ENCODE measurements at regions not wholly inside any gene's neighbourhood (a gene's known extent, or its start where the extent isn't known, plus 50 kb on each side); places are given as distances from the start of the nearest gene placed in this dataset.

- Histone ChIP-seq H3K27me3 (ENCODE audit: low read depth, low read length) (no peaks in the 10 kb centered on the region), H3K9ac (ENCODE audit: low read length) (peak overlapping the region; percentile 68), H3K27ac (ENCODE audit: low read length) (peak overlapping the region; percentile 100), H3K9me3 (ENCODE audit: insufficient read depth, low read length) (no peaks in the 10 kb centered on the region), H3K36me3 (replicated peaks; ENCODE audit: low read depth, low read length) (no peaks in the 10 kb centered on the region), H2AFZ (ENCODE audit: low read depth, low read length) (no peak overlapping the region), H3K4me3 (ENCODE audit: low read length) (no peak overlapping the region), H3K4me2 (ENCODE audit: low read length) (peak overlapping the region; percentile 52), H3K4me1 (ENCODE audit: low read length) (peaks cover 66% of the 10 kb centered on the region), H4K20me1 (ENCODE audit: insufficient read depth, low read length) (no peaks in the 10 kb centered on the region), H3K79me2 (ENCODE audit: low read length) (no peaks in the 10 kb centered on the region)
- no peak for TF ChIP-seq EZH2phosphoT487 (IDR thresholded peaks at IDR 0.05; ENCODE audit: low read depth)
- TF ChIP-seq CTCF (IDR thresholded peaks at IDR 0.05; ENCODE audit: low read depth, low read length) = no peak
These were observed 103.0 kb upstream of the ENPP6 start for GRCh38 chr4:184320631-184321030.

GRCh38 chr4:184318852-184319251 lies 101.2 kb upstream of the ENPP6 start:
- peaks cover 76% of the 10 kb centered on the region for H3K4me1 ChIP-seq (ENCODE audit: low read length)
- H3K4me2 ChIP-seq (ENCODE audit: low read length) = peak overlapping the region; percentile 69
- no peaks in the 10 kb centered on the region for H3K9me3 ChIP-seq (ENCODE audit: insufficient read depth, low read length)
- H3K79me2 ChIP-seq (ENCODE audit: low read length) = no peaks in the 10 kb centered on the region
- H3K9ac ChIP-seq (ENCODE audit: low read length) = peak overlapping the region; percentile 74
- no peak for TF ChIP-seq EZH2phosphoT487 (IDR thresholded peaks at IDR 0.05; ENCODE audit: low read depth)
- no peak for TF ChIP-seq CTCF (IDR thresholded peaks at IDR 0.05; ENCODE audit: low read depth, low read length)
- H3K27ac ChIP-seq (ENCODE audit: low read length) = peak overlapping the region; percentile 100
- H3K36me3 ChIP-seq (replicated peaks; ENCODE audit: low read depth, low read length) = no peaks in the 10 kb centered on the region
- no peaks in the 10 kb centered on the region for H4K20me1 ChIP-seq (ENCODE audit: insufficient read depth, low read length)
- H3K4me3 ChIP-seq (ENCODE audit: low read length) = peak overlapping the region; percentile 33; the same call in 1 of the 2 replicates
- no peak overlapping the region for H2AFZ ChIP-seq (ENCODE audit: low read depth, low read length)
- H3K27me3 ChIP-seq (ENCODE audit: low read depth, low read length) = no peaks in the 10 kb centered on the region

GRCh38 chr4:184317234-184317918 lies 99.7 kb upstream of the ENPP6 start:
- peaks cover 86% of the 10 kb centered on the region for H3K4me1 ChIP-seq (ENCODE audit: low read length)
- peak overlapping the region; percentile 32; the same call in 1 of the 2 replicates for H3K9ac ChIP-seq (ENCODE audit: low read length)
- no peaks in the 10 kb centered on the region for H3K27me3 ChIP-seq (ENCODE audit: low read depth, low read length)
- H3K79me2 ChIP-seq (ENCODE audit: low read length) = no peaks in the 10 kb centered on the region
- H3K4me2 ChIP-seq (ENCODE audit: low read length) = peak overlapping the region; percentile 22
- TF ChIP-seq CTCF (IDR thresholded peaks at IDR 0.05; ENCODE audit: low read depth, low read length) = no peak
- TF ChIP-seq EZH2phosphoT487 (IDR thresholded peaks at IDR 0.05; ENCODE audit: low read depth) = no peak
- H3K4me3 ChIP-seq (ENCODE audit: low read length) = no peak overlapping the region
- peak overlapping the region; percentile 100 for H3K27ac ChIP-seq (ENCODE audit: low read length)
- no peaks in the 10 kb centered on the region for H3K9me3 ChIP-seq (ENCODE audit: insufficient read depth, low read length)
- H4K20me1 ChIP-seq (ENCODE audit: insufficient read depth, low read length) = no peaks in the 10 kb centered on the region
- no peak overlapping the region for H2AFZ ChIP-seq (ENCODE audit: low read depth, low read length)
- no peaks in the 10 kb centered on the region for H3K36me3 ChIP-seq (replicated peaks; ENCODE audit: low read depth, low read length)

GRCh38 chr4:184316821-184317220 lies 99.1 kb upstream of the ENPP6 start:
- Histone ChIP-seq H4K20me1 (ENCODE audit: insufficient read depth, low read length) (no peaks in the 10 kb centered on the region), H3K9me3 (ENCODE audit: insufficient read depth, low read length) (no peaks in the 10 kb centered on the region), H3K4me3 (ENCODE audit: low read length) (no peak overlapping the region), H3K27me3 (ENCODE audit: low read depth, low read length) (no peaks in the 10 kb centered on the region), H3K4me1 (ENCODE audit: low read length) (peaks cover 92% of the 10 kb centered on the region), H3K79me2 (ENCODE audit: low read length) (no peaks in the 10 kb centered on the region), H3K36me3 (replicated peaks; ENCODE audit: low read depth, low read length) (no peaks in the 10 kb centered on the region), H2AFZ (ENCODE audit: low read depth, low read length) (no peak overlapping the region), H3K27ac (ENCODE audit: low read length) (peak overlapping the region; percentile 100), H3K4me2 (ENCODE audit: low read length) (no peak overlapping the region), H3K9ac (ENCODE audit: low read length) (no peak overlapping the region)
- TF ChIP-seq EZH2phosphoT487 (IDR thresholded peaks at IDR 0.05; ENCODE audit: low read depth) = no peak
- TF ChIP-seq CTCF (IDR thresholded peaks at IDR 0.05; ENCODE audit: low read depth, low read length) = no peak
